BE2C (cell line): ENCODE measurements at regions not wholly inside any gene's neighbourhood (a gene's known extent, or its start where the extent isn't known, plus 50 kb on each side); places are given as distances from the start of the nearest gene placed in this dataset.

Experiments
- DNase-seq: peaks from one replicate; pipeline ENCODE4 v3.0.0-alpha.2; 2020
- H3K27me3 ChIP-seq: fragments of 250-450 bp; sonication (Bioruptor Pico); 2 replicates; pipeline ENCODE4 v1.5.1; 2020; ENCODE audit warnings: mild to moderate bottlenecking
- H3K36me3 ChIP-seq: fragments of 250-450 bp; sonication (Bioruptor Pico); 2 replicates; pipeline ENCODE4 v1.5.1; 2020; ENCODE audit warnings: mild to moderate bottlenecking
- H3K4me1 ChIP-seq: fragments of 250-450 bp; sonication (Bioruptor Pico); 2 replicates; pipeline ENCODE4 v1.5.1; 2020
- H3K4me3 ChIP-seq: 2 replicates; pipeline ENCODE4 v1.5.1; 2011; ENCODE audit warnings: low read depth, low read length
- H3K9me3 ChIP-seq: fragments of 250-450 bp; sonication (Bioruptor Pico); 2 replicates; pipeline ENCODE4 v1.5.1; 2020
- CTCF ChIP-seq: IDR thresholded peaks from 2 replicates; pipeline ENCODE4 v1.5.1; 2012; ENCODE audit warnings: mild to moderate bottlenecking, low read depth, low read length

DNA sequence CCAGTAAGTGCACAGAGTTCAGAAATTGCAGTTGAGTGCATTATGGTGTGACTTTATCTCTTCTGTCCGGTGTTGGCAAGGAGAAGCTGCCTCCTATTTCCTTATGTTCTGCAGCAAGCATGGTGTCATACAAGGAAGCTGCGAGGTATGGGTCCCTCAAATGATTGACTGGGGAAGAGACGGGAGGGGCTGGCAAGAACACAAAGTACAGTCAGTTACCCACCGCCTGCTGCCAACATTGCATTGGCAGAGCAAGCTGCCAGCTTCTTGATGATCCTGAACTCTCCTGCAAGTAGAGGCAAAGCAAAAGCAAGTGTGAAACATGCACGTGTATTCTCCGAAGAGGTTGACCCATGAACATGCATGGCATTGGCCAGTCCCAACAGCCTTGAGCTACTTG, 1013.6 kb downstream of the UQCRFS1 start:
- no peaks in the 10 kb centered on the region for H3K36me3 ChIP-seq
- no peaks in the 10 kb centered on the region for H3K27me3 ChIP-seq
- no peaks in the 10 kb centered on the region for H3K4me1 ChIP-seq
- no peak overlapping the region for H3K4me3 ChIP-seq
- no peak for DNase-seq
- no peak for TF ChIP-seq CTCF
- H3K9me3 ChIP-seq = peaks cover 7% of the 10 kb centered on the region

- DNase-seq = no peak
- no peak for TF ChIP-seq CTCF
- Histone ChIP-seq H3K27me3 (no peaks in the 10 kb centered on the region), H3K36me3 (no peaks in the 10 kb centered on the region), H3K9me3 (peaks cover 7% of the 10 kb centered on the region), H3K4me1 (no peaks in the 10 kb centered on the region), H3K4me3 (no peak overlapping the region)
Observed at GRCh38 chr19:28196961-28197360, 1016.0 kb downstream of the UQCRFS1 start.

- Histone ChIP-seq H3K36me3 (no peaks in the 10 kb centered on the region), H3K4me1 (no peaks in the 10 kb centered on the region), H3K4me3 (no peak overlapping the region), H3K27me3 (no peaks in the 10 kb centered on the region), H3K9me3 (peaks cover 3% of the 10 kb centered on the region)
- DNase-seq = no peak
- no peak for TF ChIP-seq CTCF
Observed at GRCh38 chr19:28196101-28196500, 1016.9 kb downstream of the UQCRFS1 start.

- Histone ChIP-seq H3K4me3 (no peak overlapping the region), H3K36me3 (no peaks in the 10 kb centered on the region), H3K9me3 (no peaks in the 10 kb centered on the region), H3K4me1 (no peaks in the 10 kb centered on the region), H3K27me3 (no peaks in the 10 kb centered on the region)
- TF ChIP-seq CTCF = no peak
- no peak for DNase-seq
Observed at GRCh38 chr19:28185646-28186045, 1027.3 kb downstream of the UQCRFS1 start.

- H3K4me3 ChIP-seq = no peak overlapping the region
- no peaks in the 10 kb centered on the region for H3K27me3 ChIP-seq
- no peaks in the 10 kb centered on the region for H3K9me3 ChIP-seq
- TF ChIP-seq CTCF = no peak
- no peak for DNase-seq
- H3K4me1 ChIP-seq = no peaks in the 10 kb centered on the region
- H3K36me3 ChIP-seq = no peaks in the 10 kb centered on the region
Observed at GRCh38 chr19:28184997-28185396, 1028.0 kb downstream of the UQCRFS1 start.

DNA sequence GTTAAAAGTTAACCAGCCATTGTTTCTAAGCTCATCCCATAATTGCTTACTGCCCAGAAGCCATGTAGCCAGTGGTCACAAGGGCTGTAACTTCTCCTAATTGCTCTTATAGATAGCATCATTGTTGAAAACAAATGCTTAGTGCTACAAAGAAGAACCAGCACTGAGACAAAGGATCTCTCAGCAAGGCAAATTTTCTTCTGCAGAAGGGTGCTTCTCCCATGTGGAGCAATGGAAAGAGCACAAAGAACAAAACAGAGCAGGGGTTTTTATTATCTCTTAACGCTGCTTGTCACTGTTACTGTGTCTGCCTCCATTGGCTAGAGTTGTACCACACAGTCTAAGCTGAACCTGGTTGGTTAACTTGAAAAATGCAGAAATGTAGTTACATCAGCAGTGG, 1036.8 kb downstream of the UQCRFS1 start:
- H3K9me3 ChIP-seq = no peaks in the 10 kb centered on the region
- H3K36me3 ChIP-seq = no peaks in the 10 kb centered on the region
- H3K4me1 ChIP-seq = no peaks in the 10 kb centered on the region
- DNase-seq = no peak
- TF ChIP-seq CTCF = no peak
- no peak overlapping the region for H3K4me3 ChIP-seq
- no peaks in the 10 kb centered on the region for H3K27me3 ChIP-seq
